GM18520 (cell line): ENCODE measurements at regions not wholly inside any gene's neighbourhood (a gene's known extent, or its start where the extent isn't known, plus 50 kb on each side); places are given as distances from the start of the nearest gene placed in this dataset.

Source experiments
- ATAC-seq: cut with Tn5 transposase; IDR thresholded peaks from one replicate; pipeline ENCODE4 v1.9.1; 2021; ENCODE audit not compliant: unreplicated experiment

GRCh38 chr6:22083119-22083518, 213.7 kb downstream of the PRL start:
- no peak for ATAC-seq

- ATAC-seq, result no peak
Observed at GRCh38 chr6:22087960-22088706, 208.7 kb downstream of the PRL start.

- ATAC-seq, result no peak
Observed at GRCh38 chr6:22091424-22091948, 205.3 kb downstream of the PRL start.

GRCh38 chr6:22095836-22096235, 201.0 kb downstream of the PRL start:
- ATAC-seq, result no peak

- ATAC-seq, result no peak
Observed at GRCh38 chr6:22098601-22099031, 198.2 kb downstream of the PRL start.

GRCh38 chr6:22099231-22099630, 197.6 kb downstream of the PRL start:
- ATAC-seq, result no peak

GRCh38 chr6:22099923-22100322, 196.9 kb downstream of the PRL start:
- no peak for ATAC-seq

GRCh38 chr6:22101163-22101562, 195.7 kb downstream of the PRL start:
- no peak for ATAC-seq

- peak; percentile 79 for ATAC-seq
Observed at GRCh38 chr6:22102671-22103070, 194.2 kb downstream of the PRL start.

- no peak for ATAC-seq
Observed at GRCh38 chr6:22106451-22106850, 190.4 kb downstream of the PRL start.

GRCh38 chr6:22106961-22107360, 189.9 kb downstream of the PRL start:
- no peak for ATAC-seq

GRCh38 chr6:22108199-22108598, 188.6 kb downstream of the PRL start:
- ATAC-seq, result no peak

- ATAC-seq, result no peak
Observed at GRCh38 chr6:22110061-22110460, 186.8 kb downstream of the PRL start.

GRCh38 chr6:22112461-22112860, 184.4 kb downstream of the PRL start:
- ATAC-seq, result no peak

- ATAC-seq, result no peak
Observed at GRCh38 chr6:22113026-22113766, 183.6 kb downstream of the PRL start.

GRCh38 chr6:22115559-22115958, 181.3 kb downstream of the PRL start:
- ATAC-seq, result no peak

- ATAC-seq, result no peak
Observed at GRCh38 chr6:22117631-22118030, 179.2 kb downstream of the PRL start.

GRCh38 chr6:22119500-22119899, 177.3 kb downstream of the PRL start:
- no peak for ATAC-seq

- no peak for ATAC-seq
Observed at GRCh38 chr6:22124756-22125155, 172.1 kb downstream of the PRL start.

- ATAC-seq, result no peak
Observed at GRCh38 chr6:22126910-22127309, 169.9 kb downstream of the PRL start.

GRCh38 chr6:22129751-22130150, 167.1 kb downstream of the PRL start:
- ATAC-seq, result no peak

GRCh38 chr6:22132656-22133055, 164.2 kb downstream of the PRL start:
- ATAC-seq, result no peak
